WI38 (cell line): ENCODE measurements at regions not wholly inside any gene's neighbourhood (a gene's known extent, or its start where the extent isn't known, plus 50 kb on each side); places are given as distances from the start of the nearest gene placed in this dataset.
"Not testable (repeated sequence)": the region's sequence is repeated elsewhere in the genome, so short reads cannot be mapped to it uniquely, and the experiment has no call there.

Experiments used
- H3K4me3 ChIP-seq: 2 replicates; pipeline ENCODE4 v1.5.1; 2011; ENCODE audit warnings: low read depth, mild to moderate bottlenecking, control low read depth, low read length
- CTCF ChIP-seq: IDR thresholded peaks from 2 replicates; pipeline ENCODE4 v1.5.1; 2012; ENCODE audit warnings: low read depth, mild to moderate bottlenecking, control low read depth, low read length

- TF ChIP-seq CTCF: no peak
- no peak overlapping the region for H3K4me3 ChIP-seq
These were observed 163.3 kb downstream of the DMAC1 start for GRCh38 chr9:7636309-7636708.

- H3K4me3 ChIP-seq: not testable (repeated sequence)
These were observed 173.0 kb downstream of the DMAC1 start for GRCh38 chr9:7626571-7627029.

- H3K4me3 ChIP-seq: no peak overlapping the region
- no peak for TF ChIP-seq CTCF
These were observed 177.1 kb downstream of the DMAC1 start for GRCh38 chr9:7622481-7622880.

- no peak for TF ChIP-seq CTCF
These were observed 184.2 kb downstream of the DMAC1 start for GRCh38 chr9:7615344-7615743.

GRCh38 chr9:7613931-7614330 lies 185.6 kb downstream of the DMAC1 start:
- no peak for TF ChIP-seq CTCF
- H3K4me3 ChIP-seq: no peak overlapping the region

More at GRCh38 chr9:7615344-7615743, 184.2 kb downstream of the DMAC1 start:
- H3K4me3 ChIP-seq: no peak overlapping the region

GRCh38 chr9:7608261-7608660 lies 191.3 kb downstream of the DMAC1 start:
- no peak for TF ChIP-seq CTCF
- H3K4me3 ChIP-seq: no peak overlapping the region

- TF ChIP-seq CTCF: no peak
- no peak overlapping the region for H3K4me3 ChIP-seq
These were observed 192.2 kb downstream of the DMAC1 start for GRCh38 chr9:7607421-7607820.

GRCh38 chr9:7606591-7606990 lies 193.0 kb downstream of the DMAC1 start:
- no peak overlapping the region for H3K4me3 ChIP-seq
- no peak for TF ChIP-seq CTCF
